HG02763 (cell line): ENCODE measurements at regions not wholly inside any gene's neighbourhood (a gene's known extent, or its start where the extent isn't known, plus 50 kb on each side); places are given as distances from the start of the nearest gene placed in this dataset.
"Not testable (repeated sequence)": the region's sequence is repeated elsewhere in the genome, so short reads cannot be mapped to it uniquely, and the experiment has no call there.

Experiments used
- ATAC-seq: cut with Tn5 transposase; IDR thresholded peaks from one replicate; pipeline ENCODE4 v1.9.1; 2021; ENCODE audit warnings: mild to moderate bottlenecking, moderate library complexity; ENCODE audit not compliant: unreplicated experiment

- ATAC-seq, result peak; percentile 96
These were observed 210.9 kb upstream of the GALNT2 start for GRCh38 chr1:229856009-229856650.

GRCh38 chr1:229857585-229857984 lies 209.5 kb upstream of the GALNT2 start:
- ATAC-seq, result no peak

- ATAC-seq, result no peak
These were observed 208.0 kb upstream of the GALNT2 start for GRCh38 chr1:229859026-229859425.

- ATAC-seq, result no peak
These were observed 206.1 kb upstream of the GALNT2 start for GRCh38 chr1:229860926-229861325.

- no peak for ATAC-seq
These were observed 204.8 kb upstream of the GALNT2 start for GRCh38 chr1:229862017-229862774.

- no peak for ATAC-seq
These were observed 203.1 kb upstream of the GALNT2 start for GRCh38 chr1:229863651-229864545.

GRCh38 chr1:229864686-229865230 lies 202.3 kb upstream of the GALNT2 start:
- no peak for ATAC-seq

- not testable (repeated sequence) for ATAC-seq
These were observed 201.7 kb upstream of the GALNT2 start for GRCh38 chr1:229865321-229865720.

- no peak for ATAC-seq
These were observed 199.3 kb upstream of the GALNT2 start for GRCh38 chr1:229867726-229868125.

GRCh38 chr1:229869240-229869639 lies 197.8 kb upstream of the GALNT2 start:
- ATAC-seq, result no peak

- no peak for ATAC-seq
These were observed 197.4 kb upstream of the GALNT2 start for GRCh38 chr1:229869687-229870086.

GRCh38 chr1:229870381-229870780 lies 196.7 kb upstream of the GALNT2 start:
- no peak for ATAC-seq

- no peak for ATAC-seq
These were observed 195.9 kb upstream of the GALNT2 start for GRCh38 chr1:229871078-229871676.

- no peak for ATAC-seq
These were observed 192.9 kb upstream of the GALNT2 start for GRCh38 chr1:229874136-229874535.

- no peak for ATAC-seq
These were observed 192.4 kb upstream of the GALNT2 start for GRCh38 chr1:229874609-229875008.

- ATAC-seq, result no peak
These were observed 192.0 kb upstream of the GALNT2 start for GRCh38 chr1:229875086-229875485.

GRCh38 chr1:229879746-229880145 lies 187.3 kb upstream of the GALNT2 start:
- ATAC-seq, result no peak

- no peak for ATAC-seq
These were observed 186.5 kb upstream of the GALNT2 start for GRCh38 chr1:229880271-229881170.

GRCh38 chr1:229882621-229883020 lies 184.4 kb upstream of the GALNT2 start:
- ATAC-seq, result no peak
